ENCODE measurements at regions not wholly inside any gene's neighbourhood (a gene's known extent, or its start where the extent isn't known, plus 50 kb on each side); places are given as distances from the start of the nearest gene placed in this dataset.

DNA sequence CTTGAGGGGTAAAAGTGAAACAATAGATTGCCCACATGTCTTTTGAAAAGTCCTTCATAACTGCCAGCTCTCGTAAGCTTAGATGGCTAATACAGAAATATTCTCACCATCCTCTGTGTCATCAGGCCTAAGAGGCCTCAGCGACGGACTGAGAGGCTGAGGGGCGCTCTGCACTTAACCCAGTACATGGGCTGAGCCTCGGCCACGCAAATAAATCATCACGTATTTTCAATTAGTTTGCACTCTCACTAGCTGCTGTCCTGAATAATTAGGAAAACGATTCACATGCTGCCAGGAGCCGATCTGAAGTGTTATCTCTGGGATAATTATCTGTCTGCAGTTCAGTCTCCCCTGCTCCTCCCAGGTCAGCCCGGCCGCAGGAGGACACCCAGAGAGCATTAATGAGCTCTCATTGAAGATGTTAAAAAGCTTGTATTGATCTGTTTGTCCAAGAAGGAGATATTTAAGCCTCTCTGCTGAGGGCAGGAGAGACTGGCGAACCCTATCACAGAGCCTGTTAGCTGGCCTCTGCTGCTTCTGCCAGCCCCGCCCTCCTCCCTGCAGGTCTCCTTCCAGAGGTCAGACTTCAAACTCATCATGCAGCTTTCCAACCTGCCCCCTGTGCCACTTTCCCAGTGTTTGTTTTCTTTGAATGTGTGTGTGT, 1051.3 kb downstream of the VRK1 start:
- Histone ChIP-seq H3K4me1 (ENCODE audit: control insufficient read depth in 2 of 2, insufficient read depth in 2 of 2, low read length in 2 of 2) (peaks cover 13 to 32% of the 10 kb centered on the region in 2 donors), H3K4me3 (ENCODE audit: low read length in 2 of 2) (no peak overlapping the region), H3K27ac (ENCODE audit: low read depth in 1 of 2, low read length in 1 of 2) (no peak overlapping the region), H3K9me3 (ENCODE audit: control insufficient read depth in 2 of 2, insufficient read depth in 1 of 2, low read length in 1 of 2) (peaks cover 0 to 7% of the 10 kb centered on the region in 2 donors), H3K27me3 (ENCODE audit: control insufficient read depth in 2 of 2, insufficient read depth in 1 of 2, low read length in 1 of 2) (no peaks in the 10 kb centered on the region), H3K36me3 (ENCODE audit: control insufficient read depth in 2 of 2, insufficient read depth in 2 of 2, low read length in 1 of 2) (no peaks in the 10 kb centered on the region)
- no peak for DNase-seq (ENCODE audit: low read depth in 6 of 9, low spot score in 9 of 9)
- 89% methylated on average over 13 of the region's 13 CpGs for WGBS

DNA sequence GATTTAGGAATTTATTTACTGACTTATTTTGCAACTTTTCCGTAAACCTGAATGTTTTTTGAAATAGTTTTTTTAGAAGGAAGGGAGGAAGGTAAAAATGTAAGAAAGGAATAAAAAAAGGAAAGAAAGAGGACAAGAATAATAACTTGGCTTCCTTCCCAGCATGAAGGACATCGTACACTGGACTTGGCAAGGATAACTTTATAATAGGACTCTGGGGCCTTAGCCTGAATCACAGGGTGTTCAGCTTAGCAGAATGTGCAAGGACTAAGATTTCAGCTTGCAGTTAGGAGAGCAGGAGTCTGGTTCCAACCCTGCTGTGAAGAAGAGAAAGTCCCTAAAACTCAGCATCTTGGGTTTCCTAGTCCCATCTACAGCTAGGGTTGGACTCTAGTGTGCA, 1053.3 kb downstream of the VRK1 start:
- Histone ChIP-seq H3K9me3 (ENCODE audit: control insufficient read depth in 2 of 2, insufficient read depth in 1 of 2, low read length in 1 of 2) (peaks cover 0 to 2% of the 10 kb centered on the region in 2 donors), H3K4me3 (ENCODE audit: low read length in 2 of 2) (no peak overlapping the region), H3K36me3 (ENCODE audit: control insufficient read depth in 2 of 2, insufficient read depth in 2 of 2, low read length in 1 of 2) (no peaks in the 10 kb centered on the region), H3K27me3 (ENCODE audit: control insufficient read depth in 2 of 2, insufficient read depth in 1 of 2, low read length in 1 of 2) (no peaks in the 10 kb centered on the region), H3K27ac (ENCODE audit: low read depth in 1 of 2, low read length in 1 of 2) (no peak overlapping the region), H3K4me1 (ENCODE audit: control insufficient read depth in 2 of 2, insufficient read depth in 2 of 2, low read length in 2 of 2) (peaks cover 4 to 35% of the 10 kb centered on the region in 2 donors)
- WGBS: 92% methylated on average over 2 of the region's 2 CpGs
- no peak for DNase-seq (ENCODE audit: low read depth in 6 of 9, low spot score in 9 of 9)

DNA sequence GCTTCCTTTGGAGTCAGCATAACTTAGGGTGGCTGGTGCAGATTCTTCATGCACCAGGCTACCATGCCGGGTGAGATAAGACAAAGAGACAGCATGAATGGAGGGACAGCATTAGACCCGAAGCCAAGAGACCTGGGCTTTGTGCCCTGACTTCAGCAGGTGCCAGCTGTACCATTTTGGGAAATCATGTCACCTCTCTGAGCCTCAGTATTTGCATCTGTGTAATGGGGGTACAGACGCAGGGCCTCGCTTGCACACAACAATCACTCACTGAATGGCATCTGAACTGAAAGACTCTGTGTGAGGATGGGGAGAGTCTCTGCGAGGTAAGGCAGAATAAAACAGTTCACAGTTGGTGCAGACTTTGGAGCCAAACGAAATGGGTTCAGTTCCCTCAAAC, 1053.7 kb downstream of the VRK1 start:
- Histone ChIP-seq H3K4me1 (ENCODE audit: control insufficient read depth in 2 of 2, insufficient read depth in 2 of 2, low read length in 2 of 2) (peaks cover 4 to 35% of the 10 kb centered on the region in 2 donors), H3K9me3 (ENCODE audit: control insufficient read depth in 2 of 2, insufficient read depth in 1 of 2, low read length in 1 of 2) (peaks cover 0 to 2% of the 10 kb centered on the region in 2 donors), H3K4me3 (ENCODE audit: low read length in 2 of 2) (no peak overlapping the region), H3K36me3 (ENCODE audit: control insufficient read depth in 2 of 2, insufficient read depth in 2 of 2, low read length in 1 of 2) (no peaks in the 10 kb centered on the region), H3K27me3 (ENCODE audit: control insufficient read depth in 2 of 2, insufficient read depth in 1 of 2, low read length in 1 of 2) (no peaks in the 10 kb centered on the region), H3K27ac (ENCODE audit: low read depth in 1 of 2, low read length in 1 of 2) (no peak overlapping the region)
- DNase-seq (ENCODE audit: low read depth in 6 of 9, low spot score in 9 of 9): no peak
- WGBS: 96% methylated on average over 6 of the region's 6 CpGs

DNA sequence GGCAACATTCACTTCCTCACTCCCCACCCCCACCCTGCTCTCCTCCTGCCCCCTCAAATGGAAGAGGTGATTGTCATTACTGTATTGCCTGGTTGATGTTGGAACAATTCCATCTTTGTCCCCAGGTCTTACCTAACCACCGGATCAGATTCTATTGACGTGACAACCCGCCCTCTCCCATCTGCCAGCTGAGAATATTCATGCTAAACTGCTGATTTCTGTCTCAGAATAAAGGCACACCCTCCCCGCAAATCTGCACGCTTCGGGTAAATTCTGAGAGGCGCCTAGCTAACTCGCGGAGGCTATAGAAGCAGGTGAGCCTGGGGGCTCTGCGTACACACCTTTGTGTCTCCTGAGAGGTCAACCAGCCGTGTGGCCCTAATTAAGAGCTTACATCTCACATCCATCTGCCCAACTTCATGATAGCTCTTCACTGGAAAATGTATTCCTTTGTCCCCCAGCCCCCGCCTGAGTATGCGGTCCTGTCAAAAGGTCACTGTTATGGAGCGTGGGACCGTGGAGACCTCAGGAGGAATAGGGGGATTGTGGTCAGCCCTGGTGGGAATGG, 1054.3 kb downstream of the VRK1 start:
- peak in 2 of 9 donors; percentile 30 to 42 for DNase-seq (ENCODE audit: low read depth in 6 of 9, low spot score in 9 of 9)
- Histone ChIP-seq H3K4me3 (ENCODE audit: low read length in 2 of 2) (no peak overlapping the region), H3K36me3 (ENCODE audit: control insufficient read depth in 2 of 2, insufficient read depth in 2 of 2, low read length in 1 of 2) (no peaks in the 10 kb centered on the region), H3K27me3 (ENCODE audit: control insufficient read depth in 2 of 2, insufficient read depth in 1 of 2, low read length in 1 of 2) (no peaks in the 10 kb centered on the region), H3K4me1 (ENCODE audit: control insufficient read depth in 2 of 2, insufficient read depth in 2 of 2, low read length in 2 of 2) (peaks cover 4 to 35% of the 10 kb centered on the region in 2 donors), H3K27ac (ENCODE audit: low read depth in 1 of 2, low read length in 1 of 2) (no peak overlapping the region), H3K9me3 (ENCODE audit: control insufficient read depth in 2 of 2, insufficient read depth in 1 of 2, low read length in 1 of 2) (peaks cover 0 to 2% of the 10 kb centered on the region in 2 donors)
- 94% methylated on average over 15 of the region's 15 CpGs for WGBS

DNA sequence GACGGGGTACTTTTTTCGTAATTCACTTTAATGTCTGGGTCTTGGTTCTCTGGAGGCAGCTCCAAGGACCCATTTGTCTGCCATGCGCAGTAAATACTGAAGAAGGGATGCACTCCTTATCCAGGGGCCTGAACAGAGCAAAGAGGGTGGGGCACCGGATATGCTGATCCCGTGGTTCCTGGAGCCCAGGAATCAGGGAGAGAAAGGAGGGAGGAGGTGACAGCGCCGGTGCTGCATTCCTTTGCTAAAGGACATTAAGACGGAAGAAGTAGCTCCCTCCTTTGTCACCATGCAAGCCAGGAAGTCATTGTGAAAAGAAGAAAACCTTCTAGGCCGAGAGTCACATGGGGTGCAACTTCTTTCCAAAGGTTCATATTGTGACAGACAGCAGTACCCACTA, 1057.7 kb downstream of the VRK1 start:
- Histone ChIP-seq H3K27me3 (ENCODE audit: control insufficient read depth in 2 of 2, insufficient read depth in 1 of 2, low read length in 1 of 2) (no peaks in the 10 kb centered on the region), H3K27ac (ENCODE audit: low read depth in 1 of 2, low read length in 1 of 2) (no peak overlapping the region), H3K9me3 (ENCODE audit: control insufficient read depth in 2 of 2, insufficient read depth in 1 of 2, low read length in 1 of 2) (peaks cover 0 to 2% of the 10 kb centered on the region in 2 donors), H3K36me3 (ENCODE audit: control insufficient read depth in 2 of 2, insufficient read depth in 2 of 2, low read length in 1 of 2) (no peaks in the 10 kb centered on the region), H3K4me1 (ENCODE audit: control insufficient read depth in 2 of 2, insufficient read depth in 2 of 2, low read length in 2 of 2) (peaks cover 4 to 31% of the 10 kb centered on the region in 2 donors), H3K4me3 (ENCODE audit: low read length in 2 of 2) (no peak overlapping the region)
- DNase-seq (ENCODE audit: low read depth in 6 of 9, low spot score in 9 of 9): no peak
- WGBS: 90% methylated on average over 9 of the region's 9 CpGs

DNA sequence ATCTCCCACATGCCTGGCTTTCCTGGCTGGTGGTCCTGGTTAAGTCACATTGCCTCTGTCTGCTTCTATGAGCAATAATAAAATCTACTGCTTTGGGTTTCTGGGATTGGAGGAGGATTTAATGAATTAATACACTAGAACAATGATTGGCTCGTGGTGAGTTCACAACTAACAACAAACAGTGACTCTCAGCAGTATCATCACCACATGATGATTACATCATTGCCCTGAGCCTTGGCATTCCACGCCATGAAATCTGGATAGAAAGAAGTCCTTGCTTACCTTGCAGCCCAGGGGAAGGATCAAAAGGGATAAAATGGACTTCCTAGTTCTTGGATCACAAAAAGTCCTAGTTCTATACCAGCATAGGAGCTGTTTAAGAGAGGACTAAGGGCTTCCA, 1069.0 kb downstream of the VRK1 start:
- 95% methylated on average over 2 of the region's 2 CpGs for WGBS
- Histone ChIP-seq H3K27ac (ENCODE audit: low read depth in 1 of 2, low read length in 1 of 2) (no peak overlapping the region), H3K27me3 (ENCODE audit: control insufficient read depth in 2 of 2, insufficient read depth in 1 of 2, low read length in 1 of 2) (peaks cover 0 to 2% of the 10 kb centered on the region in 2 donors), H3K4me1 (ENCODE audit: control insufficient read depth in 2 of 2, insufficient read depth in 2 of 2, low read length in 2 of 2) (peaks cover 6 to 19% of the 10 kb centered on the region in 2 donors), H3K36me3 (ENCODE audit: control insufficient read depth in 2 of 2, insufficient read depth in 2 of 2, low read length in 1 of 2) (no peaks in the 10 kb centered on the region), H3K9me3 (ENCODE audit: control insufficient read depth in 2 of 2, insufficient read depth in 1 of 2, low read length in 1 of 2) (peaks cover 0 to 9% of the 10 kb centered on the region in 2 donors), H3K4me3 (ENCODE audit: low read length in 2 of 2) (no peak overlapping the region)
- DNase-seq (ENCODE audit: low read depth in 6 of 9, low spot score in 9 of 9): no peak

DNA sequence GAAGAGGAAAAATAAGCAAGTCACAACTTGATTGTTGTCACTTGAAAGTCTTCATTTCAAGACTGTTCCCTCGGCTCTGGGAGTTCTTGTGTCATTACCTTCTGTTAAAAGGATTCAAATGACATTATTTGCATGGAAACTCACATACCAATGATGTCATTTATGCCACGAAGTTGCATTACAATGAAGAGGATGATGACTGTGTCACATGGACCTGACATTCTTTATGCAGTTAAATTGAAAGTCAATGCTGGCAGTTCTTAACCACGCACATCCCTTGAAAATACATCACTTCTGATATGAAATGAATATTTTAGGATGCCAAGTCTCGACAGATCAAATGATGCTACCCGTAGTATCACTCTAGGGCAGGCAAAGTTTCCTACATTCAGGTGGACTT, 1069.5 kb downstream of the VRK1 start:
- no peak overlapping the region for H3K27ac ChIP-seq (ENCODE audit: low read depth in 1 of 2, low read length in 1 of 2)
- no peak for DNase-seq (ENCODE audit: low read depth in 6 of 9, low spot score in 9 of 9)
- H3K36me3 ChIP-seq (ENCODE audit: control insufficient read depth in 2 of 2, insufficient read depth in 2 of 2, low read length in 1 of 2): no peaks in the 10 kb centered on the region
- H3K9me3 ChIP-seq (ENCODE audit: control insufficient read depth in 2 of 2, insufficient read depth in 1 of 2, low read length in 1 of 2): peaks cover 0 to 9% of the 10 kb centered on the region in 2 donors
- no peak overlapping the region for H3K4me3 ChIP-seq (ENCODE audit: low read length in 2 of 2)
- peaks cover 6 to 19% of the 10 kb centered on the region in 2 donors for H3K4me1 ChIP-seq (ENCODE audit: control insufficient read depth in 2 of 2, insufficient read depth in 2 of 2, low read length in 2 of 2)
- 86% methylated on average over 5 of the region's 5 CpGs for WGBS
- peaks cover 0 to 2% of the 10 kb centered on the region in 2 donors for H3K27me3 ChIP-seq (ENCODE audit: control insufficient read depth in 2 of 2, insufficient read depth in 1 of 2, low read length in 1 of 2)

DNA sequence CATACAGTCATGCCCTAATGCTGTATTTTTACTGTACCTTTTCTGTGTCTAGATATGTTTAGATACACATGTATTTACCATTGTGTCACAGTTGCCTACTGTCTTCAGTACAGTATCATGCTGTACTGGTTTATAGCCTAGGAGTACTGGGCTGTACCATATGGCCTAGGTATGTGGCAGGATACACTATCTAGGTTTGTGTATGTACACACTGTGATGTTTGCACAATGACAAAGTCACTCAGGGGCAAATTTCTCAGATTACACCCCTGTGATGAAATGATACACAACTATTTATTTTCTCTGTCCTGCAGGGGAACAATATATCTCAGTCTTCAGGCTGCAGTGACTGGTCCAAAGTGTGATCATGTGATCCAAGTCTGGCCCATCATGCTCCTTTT, 1076.1 kb downstream of the VRK1 start:
- peaks cover 5 to 14% of the 10 kb centered on the region in 2 donors for H3K4me1 ChIP-seq (ENCODE audit: control insufficient read depth in 2 of 2, insufficient read depth in 2 of 2, low read length in 2 of 2)
- no peak overlapping the region for H3K27ac ChIP-seq (ENCODE audit: low read depth in 1 of 2, low read length in 1 of 2)
- DNase-seq (ENCODE audit: low read depth in 6 of 9, low spot score in 9 of 9): no peak

DNA sequence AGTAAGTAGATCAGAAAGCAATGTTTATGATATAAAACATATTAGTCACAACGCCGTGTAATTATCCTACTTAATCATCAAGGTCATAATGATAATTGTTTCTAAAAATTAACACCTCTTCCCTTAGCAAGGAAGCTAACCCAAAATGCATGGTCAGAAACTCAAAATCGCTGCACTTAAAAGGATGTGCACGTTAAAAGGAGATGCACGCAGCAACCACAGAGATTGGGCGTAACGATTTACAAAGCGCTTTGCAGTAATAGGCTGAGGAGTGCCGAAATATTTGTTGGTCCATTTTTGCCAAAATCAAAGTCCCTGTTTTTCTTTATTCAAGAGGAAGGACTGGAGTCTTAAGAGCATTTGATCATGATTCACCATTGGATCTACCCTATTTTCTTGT, 1077.2 kb downstream of the VRK1 start:
- 88% methylated on average over 9 of the region's 9 CpGs for WGBS
- Histone ChIP-seq H3K27me3 (ENCODE audit: control insufficient read depth in 2 of 2, insufficient read depth in 1 of 2, low read length in 1 of 2) (peaks cover 0 to 2% of the 10 kb centered on the region in 2 donors), H3K36me3 (ENCODE audit: control insufficient read depth in 2 of 2, insufficient read depth in 2 of 2, low read length in 1 of 2) (no peaks in the 10 kb centered on the region), H3K4me3 (ENCODE audit: low read length in 2 of 2) (no peak overlapping the region), H3K27ac (ENCODE audit: low read depth in 1 of 2, low read length in 1 of 2) (no peak overlapping the region), H3K4me1 (ENCODE audit: control insufficient read depth in 2 of 2, insufficient read depth in 2 of 2, low read length in 2 of 2) (peaks cover 16 to 25% of the 10 kb centered on the region in 2 donors), H3K9me3 (ENCODE audit: control insufficient read depth in 2 of 2, insufficient read depth in 1 of 2, low read length in 1 of 2) (peaks cover 0 to 3% of the 10 kb centered on the region in 2 donors)
- DNase-seq (ENCODE audit: low read depth in 6 of 9, low spot score in 9 of 9): no peak

More for the DNA sequence above, 1076.1 kb downstream of the VRK1 start:
- peaks cover 0 to 6% of the 10 kb centered on the region in 2 donors for H3K9me3 ChIP-seq (ENCODE audit: control insufficient read depth in 2 of 2, insufficient read depth in 1 of 2, low read length in 1 of 2)
- H3K27me3 ChIP-seq (ENCODE audit: control insufficient read depth in 2 of 2, insufficient read depth in 1 of 2, low read length in 1 of 2): peaks cover 0 to 2% of the 10 kb centered on the region in 2 donors
- no peaks in the 10 kb centered on the region for H3K36me3 ChIP-seq (ENCODE audit: control insufficient read depth in 2 of 2, insufficient read depth in 2 of 2, low read length in 1 of 2)
- no peak overlapping the region for H3K4me3 ChIP-seq (ENCODE audit: low read length in 2 of 2)
